NCI-H2227 (cell line): ENCODE measurements at regions not wholly inside any gene's neighbourhood (a gene's known extent, or its start where the extent isn't known, plus 50 kb on each side); places are given as distances from the start of the nearest gene placed in this dataset.
"Not testable (repeated sequence)": the region's sequence is repeated elsewhere in the genome, so short reads cannot be mapped to it uniquely, and the experiment has no call there.

Source experiments
- DNase-seq: peaks from one replicate; lab custom pipeline; 2025; ENCODE audit not compliant: unreplicated experiment; lab: John Stamatoyannopoulos, UW

GRCh38 chr21:36591326-36591970, 107.5 kb upstream of the SIM2 start:
- no peak for DNase-seq

- DNase-seq = no peak
Measured at GRCh38 chr21:36596174-36596573, 102.7 kb upstream of the SIM2 start.

- DNase-seq = no peak
Measured at GRCh38 chr21:36601362-36601761, 97.6 kb upstream of the SIM2 start.

GRCh38 chr21:36602735-36603134, 96.2 kb upstream of the SIM2 start:
- DNase-seq = no peak

GRCh38 chr21:36603221-36603620, 95.7 kb upstream of the SIM2 start:
- no peak for DNase-seq

GRCh38 chr21:36605426-36605825, 93.5 kb upstream of the SIM2 start:
- no peak for DNase-seq

GRCh38 chr21:36606287-36606982, 92.5 kb upstream of the SIM2 start:
- no peak for DNase-seq

- no peak for DNase-seq
Measured at GRCh38 chr21:36606983-36607325, 92.0 kb upstream of the SIM2 start.

GRCh38 chr21:36608041-36608896, 90.6 kb upstream of the SIM2 start:
- DNase-seq = no peak

GRCh38 chr21:36608897-36609225, 90.1 kb upstream of the SIM2 start:
- DNase-seq = no peak

- DNase-seq = no peak
Measured at GRCh38 chr21:36609654-36610053, 89.3 kb upstream of the SIM2 start.

- no peak for DNase-seq
Measured at GRCh38 chr21:36610201-36610600, 88.7 kb upstream of the SIM2 start.

GRCh38 chr21:36610935-36611334, 88.0 kb upstream of the SIM2 start:
- DNase-seq = no peak

- DNase-seq = no peak
Measured at GRCh38 chr21:36611379-36611778, 87.5 kb upstream of the SIM2 start.

GRCh38 chr21:36613059-36613458, 85.9 kb upstream of the SIM2 start:
- DNase-seq = no peak

- DNase-seq = no peak
Measured at GRCh38 chr21:36613554-36613953, 85.4 kb upstream of the SIM2 start.

GRCh38 chr21:36615274-36615964, 83.5 kb upstream of the SIM2 start:
- no peak for DNase-seq

- not testable (repeated sequence) for DNase-seq
Measured at GRCh38 chr21:36616773-36617172, 82.1 kb upstream of the SIM2 start.

GRCh38 chr21:36621794-36622193, 77.1 kb upstream of the SIM2 start:
- not testable (repeated sequence) for DNase-seq

- no peak for DNase-seq
Measured at GRCh38 chr21:36624105-36624504, 74.8 kb upstream of the SIM2 start.

- DNase-seq = no peak
Measured at GRCh38 chr21:36626791-36627190, 72.1 kb upstream of the SIM2 start.

GRCh38 chr21:36627242-36627641, 71.7 kb upstream of the SIM2 start:
- no peak for DNase-seq
